Heart left ventricle (tissue), 16 donors: ENCODE measurements at regions not wholly inside any gene's neighbourhood (a gene's known extent, or its start where the extent isn't known, plus 50 kb on each side); places are given as distances from the start of the nearest gene placed in this dataset.

Experiments used
- ATAC-seq, 4 donors: fragments of 200-7000 bp; cut with Tn5 transposase; one replicate each; pipeline ENCODE4 v1.9.1; 2020 to 2022; ENCODE audit warnings: moderate library complexity in 4 of 4, mild to moderate bottlenecking in 3 of 4, moderate number of reproducible peaks in 1 of 4
- DNase-seq, 5 donors: peaks; one replicate each; pipeline ENCODE4 v3.0.0-alpha.2; 2020
- H3K27ac ChIP-seq, 12 donors: fragments of 200-600 bp; sonication (generic) in 4 of 12; one replicate each; pipeline versions ENCODE4 v1.5.0 to v1.8.0; 2016 to 2022; ENCODE audit warnings: mild to moderate bottlenecking in 2 of 12
- H3K27me3 ChIP-seq, 9 donors: fragments of 200-600 bp; sonication (generic) in 2 of 9; one replicate each; pipeline versions ENCODE4 v1.5.1 to v1.8.0; 2016 to 2022; ENCODE audit warnings: mild to moderate bottlenecking in 3 of 9
- H3K36me3 ChIP-seq, 9 donors: fragments of 200-600 bp; sonication (generic) in 2 of 9; one replicate each; pipeline versions ENCODE4 v1.5.0 to v1.8.0; 2018 to 2022; ENCODE audit warnings: mild to moderate bottlenecking in 2 of 9
- H3K4me1 ChIP-seq, 12 donors: fragments of 200-600 bp; sonication (generic) in 4 of 12; one replicate each; pipeline versions ENCODE4 v1.5.0 to v1.8.0; 2016 to 2022; ENCODE audit warnings: mild to moderate bottlenecking in 3 of 12
- H3K4me3 ChIP-seq, 12 donors: fragments of 200-600 bp; sonication (generic) in 4 of 12; one replicate each; pipeline versions ENCODE4 v1.5.0 to v1.8.0; 2017 to 2022; ENCODE audit warnings: mild to moderate bottlenecking in 9 of 12, moderate library complexity in 4 of 12
- H3K9me3 ChIP-seq, 12 donors: fragments of 200-600 bp; sonication (generic) in 4 of 12; one replicate each; pipeline versions ENCODE4 v1.5.0 to v1.8.0; 2016 to 2022; ENCODE audit warnings: mild to moderate bottlenecking in 1 of 12
- POLR2A ChIP-seq, 2 donors: fragments of 450-650 bp; IDR thresholded peaks; one replicate each; pipeline ENCODE4 v1.6.1; 2017; ENCODE audit warnings: antibody characterized with exemption in 2 of 2, mild to moderate bottlenecking in 2 of 2, moderate library complexity in 2 of 2
- WGBS, 4 donors: extraction: QIAGEN DNeasy Blood & Tissue Kit in 2 of 4; methylation state at CpG; one replicate each; pipeline versions ENCODE4 v1.1.5 to v1.1.7; 2013 to 2018; 5-methylcytosine and 5-hydroxymethylcytosine counted together
- intact Hi-C, 10 donors: fragments of 100-400 bp; cut with DNase I; formaldehyde crosslinking; loops; one replicate each; pipeline versions ENCODE4 v1.11.1 to v1.14.2; 2022
- TF ChIP-seq, protein P1 (sequence below), 12 donors: fragments of 200-600 bp; sonication (generic) in 4 of 12; IDR thresholded peaks; one replicate each; pipeline versions ENCODE4 v1.5.0 to v1.8.0; 2018 to 2022; ENCODE audit warnings: antibody characterized with exemption in 12 of 12, mild to moderate bottlenecking in 5 of 12
- donor health status: ischemic (EF 13 %, LVEDD 7.1; RV severe dilation, severe dysfunction).
- donor health status: healthy with polysubstance abuse.
- donor health status: DM: no; HTN: yes; CAD: no.
- donor health status: DM: no; HTN: no; CAD: no.
- donor health status: ischemic (EF 25% LVEDD 6.9; RV normal size, moderate dysfunction).
- donor health status: ischemic (EF 25% LVEDD 5.7; RV mildly dilated, moderate dysfunction).
- donor health status: healthy.
- donor health status: DM: yes; HTN: yes; CAD: no.
- donor health status: ischemic (EF 35%, LVEDD 5.7; RV mildly dilated, moderate dysfunction).
- donor health status: nonischemic (EF 11% LVEDD 7.7; RV severe dilation, severe dysfunction).
- donor health status: DM: yes; HTN: yes; CAD: no.
- donor health status: PGD.
- donor health status: ischemic (EF 29% LVEDD 5.4; RV normal size, mild dysfunction).
- donor health status: nonischemic (EF 23%, LVEDD 6.1; RV moderate dilation, normal function).

DNA sequence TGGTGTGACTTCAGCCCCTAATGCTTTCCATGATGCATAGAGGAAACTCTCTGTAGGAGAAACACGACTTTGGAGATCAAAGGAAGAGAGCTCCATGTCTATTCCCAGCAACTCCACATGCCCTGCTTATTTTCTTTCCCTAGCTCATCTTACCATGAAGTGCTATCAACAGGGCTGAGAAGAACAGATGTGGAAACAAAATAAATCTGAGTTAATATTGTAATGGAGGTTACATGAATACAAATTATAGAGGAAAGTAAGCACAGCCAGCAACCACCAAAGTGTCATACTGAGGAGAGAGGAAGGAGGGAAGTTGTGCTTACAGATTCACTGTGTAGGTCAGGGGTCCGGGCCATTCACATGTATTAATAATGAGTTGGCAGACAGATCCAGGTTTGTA lies 157.5 kb downstream of the RFPL4B start:
- 79 to 81% (median 81%) methylated on average over 2 of the region's 2 CpGs for WGBS, 4 donors
- intact Hi-C loops: no loop called here
- H3K27ac ChIP-seq: no peak overlapping the region

DNA sequence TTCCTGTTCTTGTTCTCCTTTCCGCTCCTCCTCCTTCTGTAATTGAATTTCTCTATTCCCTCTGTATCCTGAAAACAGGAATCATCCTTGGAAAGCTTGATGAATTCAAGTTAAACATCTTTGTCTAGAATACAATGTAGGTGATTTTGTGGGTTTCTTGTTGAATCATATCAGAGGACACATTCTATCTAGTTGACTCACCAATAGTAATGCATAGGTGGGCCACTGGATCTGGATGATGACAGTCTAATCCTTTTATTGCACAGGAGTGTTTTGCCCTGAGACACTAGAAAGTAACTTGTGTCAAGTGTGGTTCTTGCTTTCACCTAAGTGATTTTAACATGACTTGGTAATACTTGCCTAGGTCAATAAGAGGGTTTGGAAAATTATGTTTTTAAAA lies 164.3 kb downstream of the RFPL4B start:
- ATAC-seq (no peak), DNase-seq (no peak)
- no peak overlapping the region for H3K27ac ChIP-seq
- WGBS, 4 donors: 94 to 100% (median 95%) methylated on average over 1 of the region's 1 CpG
- TF ChIP-seq POLR2A (IDR thresholded peaks at IDR 0.05): no peak
- TF ChIP-seq, protein P1, sequence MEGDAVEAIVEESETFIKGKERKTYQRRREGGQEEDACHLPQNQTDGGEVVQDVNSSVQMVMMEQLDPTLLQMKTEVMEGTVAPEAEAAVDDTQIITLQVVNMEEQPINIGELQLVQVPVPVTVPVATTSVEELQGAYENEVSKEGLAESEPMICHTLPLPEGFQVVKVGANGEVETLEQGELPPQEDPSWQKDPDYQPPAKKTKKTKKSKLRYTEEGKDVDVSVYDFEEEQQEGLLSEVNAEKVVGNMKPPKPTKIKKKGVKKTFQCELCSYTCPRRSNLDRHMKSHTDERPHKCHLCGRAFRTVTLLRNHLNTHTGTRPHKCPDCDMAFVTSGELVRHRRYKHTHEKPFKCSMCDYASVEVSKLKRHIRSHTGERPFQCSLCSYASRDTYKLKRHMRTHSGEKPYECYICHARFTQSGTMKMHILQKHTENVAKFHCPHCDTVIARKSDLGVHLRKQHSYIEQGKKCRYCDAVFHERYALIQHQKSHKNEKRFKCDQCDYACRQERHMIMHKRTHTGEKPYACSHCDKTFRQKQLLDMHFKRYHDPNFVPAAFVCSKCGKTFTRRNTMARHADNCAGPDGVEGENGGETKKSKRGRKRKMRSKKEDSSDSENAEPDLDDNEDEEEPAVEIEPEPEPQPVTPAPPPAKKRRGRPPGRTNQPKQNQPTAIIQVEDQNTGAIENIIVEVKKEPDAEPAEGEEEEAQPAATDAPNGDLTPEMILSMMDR (IDR thresholded peaks at IDR 0.05): no peak
- no peaks in the 10 kb centered on the region for H3K36me3 ChIP-seq
- intact Hi-C loops: no loop called here
- H3K27me3 ChIP-seq: no peaks in the 10 kb centered on the region
- peaks cover 0 to 9% (median 0%) of the 10 kb centered on the region in 12 donors for H3K9me3 ChIP-seq
- no peaks in the 10 kb centered on the region for H3K4me1 ChIP-seq
- no peak overlapping the region for H3K4me3 ChIP-seq

More for the DNA sequence above, 157.5 kb downstream of the RFPL4B start:
- ATAC-seq (no peak), DNase-seq (no peak)
- TF ChIP-seq, protein P1 (IDR thresholded peaks at IDR 0.05): no peak
- TF ChIP-seq POLR2A (IDR thresholded peaks at IDR 0.05): no peak
- Histone ChIP-seq H3K4me3 (no peak overlapping the region), H3K27me3 (no peaks in the 10 kb centered on the region), H3K9me3 (peaks cover 0 to 3% (median 0%) of the 10 kb centered on the region in 12 donors), H3K4me1 (peaks cover 0 to 3% (median 0%) of the 10 kb centered on the region in 12 donors), H3K36me3 (no peaks in the 10 kb centered on the region)

DNA sequence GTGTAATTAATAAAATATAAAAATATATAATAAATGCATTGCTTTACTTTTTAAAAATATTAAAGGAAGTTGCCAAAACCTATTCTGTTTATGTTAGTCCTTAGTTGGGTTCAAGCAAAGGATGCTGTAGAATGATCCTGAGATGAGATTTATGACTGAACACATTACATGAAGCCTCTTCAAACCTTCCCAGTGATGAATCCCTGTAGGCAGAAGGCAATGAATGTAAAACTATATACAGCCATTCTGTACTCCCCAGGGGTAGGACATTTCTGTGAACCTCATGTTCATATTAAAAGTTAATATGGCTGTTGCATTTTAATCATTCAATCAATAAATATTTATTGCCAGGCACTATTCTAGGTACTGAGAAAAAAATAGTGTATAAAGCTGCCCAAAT lies 166.0 kb downstream of the RFPL4B start:
- no peak for ATAC-seq
- Histone ChIP-seq H3K27me3 (no peaks in the 10 kb centered on the region), H3K9me3 (peaks cover 0 to 9% (median 0%) of the 10 kb centered on the region in 12 donors), H3K36me3 (no peaks in the 10 kb centered on the region), H3K27ac (no peak overlapping the region), H3K4me3 (no peak overlapping the region), H3K4me1 (no peaks in the 10 kb centered on the region)
- intact Hi-C loops: no loop called here
- TF ChIP-seq POLR2A (IDR thresholded peaks at IDR 0.05): no peak
- TF ChIP-seq, protein P1 (IDR thresholded peaks at IDR 0.05): no peak
- no peak for DNase-seq

DNA sequence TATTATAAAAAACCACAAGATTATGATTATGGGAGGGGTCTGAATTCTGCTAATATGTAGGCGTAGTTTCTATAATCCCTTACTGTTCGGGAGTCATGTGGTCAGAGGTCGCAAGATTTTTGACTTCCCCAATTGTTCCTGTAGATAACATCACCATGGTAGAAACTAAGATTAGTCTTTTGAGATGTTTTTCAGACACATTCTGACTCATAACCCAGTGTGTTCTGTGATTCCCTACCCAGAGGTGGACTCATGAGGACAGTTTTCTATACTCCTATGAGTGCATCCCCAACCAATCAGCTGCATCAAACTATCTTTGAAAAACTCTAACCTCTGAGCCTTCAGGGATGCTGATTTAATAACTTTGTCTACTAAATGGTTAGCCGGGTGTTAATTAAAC lies 175.5 kb downstream of the RFPL4B start:
- Histone ChIP-seq H3K27ac (no peak overlapping the region), H3K36me3 (no peaks in the 10 kb centered on the region), H3K4me3 (no peak overlapping the region), H3K9me3 (no peaks in the 10 kb centered on the region), H3K27me3 (no peaks in the 10 kb centered on the region), H3K4me1 (no peaks in the 10 kb centered on the region)
- DNase-seq: no peak
- ATAC-seq: no peak
- intact Hi-C loops: no loop called here
- WGBS, 4 donors: 83 to 91% (median 90%) methylated on average over 4 of the region's 4 CpGs
- TF ChIP-seq, protein P1 (IDR thresholded peaks at IDR 0.05): no peak
- TF ChIP-seq POLR2A (IDR thresholded peaks at IDR 0.05): no peak
